Urinary bladder (tissue), 3 donors: ENCODE measurements at regions not wholly inside any gene's neighbourhood (a gene's known extent, or its start where the extent isn't known, plus 50 kb on each side); places are given as distances from the start of the nearest gene placed in this dataset.

Experiments
- DNase-seq: peaks from one replicate; pipeline ENCODE4 v3.0.0-alpha.2; 2015; ENCODE audit errors: extremely low spot score
- H3K27ac ChIP-seq: one replicate; pipeline ENCODE4 v1.5.1; 2013; ENCODE audit warnings: low read depth, mild to moderate bottlenecking, moderate library complexity
- H3K36me3 ChIP-seq: one replicate; pipeline ENCODE4 v1.6.1; 2013; ENCODE audit warnings: mild to moderate bottlenecking, moderate library complexity; ENCODE audit not compliant: insufficient read depth
- H3K4me1 ChIP-seq: one replicate; pipeline ENCODE4 v1.6.1; 2013; ENCODE audit warnings: mild to moderate bottlenecking, moderate library complexity; ENCODE audit not compliant: insufficient read depth
- H3K4me3 ChIP-seq: one replicate; pipeline ENCODE4 v1.5.1; 2013; ENCODE audit warnings: low read depth, low read length
- WGBS: extraction: QIAGEN DNeasy Blood & Tissue Kit; methylation state at CpG from one replicate; pipeline ENCODE4 v1.1.7; 2013; 5-methylcytosine and 5-hydroxymethylcytosine counted together
- donor health status: healthy with polysubstance abuse.
- donor health status: healthy.

DNA sequence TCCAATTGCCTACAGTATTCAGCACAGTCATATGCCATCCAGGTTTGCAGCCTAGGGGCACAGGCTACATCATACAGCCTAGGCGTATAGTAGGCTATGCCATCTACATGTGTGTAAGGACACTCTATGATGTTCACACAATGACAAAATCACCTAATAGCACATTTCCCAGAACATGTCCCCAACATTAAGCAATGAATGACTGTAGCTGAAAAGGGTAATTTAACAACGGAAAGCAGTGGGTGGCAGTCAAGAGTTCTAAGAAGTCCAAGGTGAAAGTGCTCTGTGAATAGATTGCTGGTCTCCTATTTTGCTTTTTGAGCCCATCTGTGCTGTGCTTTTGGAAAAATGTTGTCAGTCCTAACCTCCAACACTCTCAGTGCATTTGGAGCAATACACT lies 162.6 kb downstream of the KLF6 start:
- no peak overlapping the region for H3K27ac ChIP-seq
- no peak for DNase-seq
- WGBS: 96% methylated on average over 2 of the region's 2 CpGs
- no peaks in the 10 kb centered on the region for H3K4me1 ChIP-seq
- H3K4me3 ChIP-seq: no peak overlapping the region
- H3K36me3 ChIP-seq: no peaks in the 10 kb centered on the region

DNA sequence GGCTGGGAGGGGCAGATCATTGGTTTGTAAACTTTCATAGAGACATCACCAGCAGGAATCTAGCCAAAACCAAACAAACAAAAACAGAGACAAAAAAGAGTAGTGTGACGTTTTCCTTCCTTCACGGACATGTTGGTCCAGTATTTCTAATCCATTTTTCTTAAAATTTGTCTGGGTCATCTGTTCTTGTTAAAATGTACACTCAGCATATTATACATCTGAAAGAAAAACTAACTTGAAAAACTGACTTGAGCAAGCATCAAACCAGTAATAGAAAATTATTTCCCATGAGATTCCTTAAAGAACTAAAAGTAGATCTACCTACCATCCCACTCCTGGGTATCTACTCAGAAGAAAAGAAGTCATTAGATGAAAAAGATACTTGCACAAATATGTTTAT lies 164.2 kb downstream of the KLF6 start:
- Histone ChIP-seq H3K4me1 (no peaks in the 10 kb centered on the region), H3K4me3 (no peak overlapping the region), H3K27ac (no peak overlapping the region), H3K36me3 (no peaks in the 10 kb centered on the region)
- DNase-seq: no peak
- 94% methylated on average over 2 of the region's 2 CpGs for WGBS

DNA sequence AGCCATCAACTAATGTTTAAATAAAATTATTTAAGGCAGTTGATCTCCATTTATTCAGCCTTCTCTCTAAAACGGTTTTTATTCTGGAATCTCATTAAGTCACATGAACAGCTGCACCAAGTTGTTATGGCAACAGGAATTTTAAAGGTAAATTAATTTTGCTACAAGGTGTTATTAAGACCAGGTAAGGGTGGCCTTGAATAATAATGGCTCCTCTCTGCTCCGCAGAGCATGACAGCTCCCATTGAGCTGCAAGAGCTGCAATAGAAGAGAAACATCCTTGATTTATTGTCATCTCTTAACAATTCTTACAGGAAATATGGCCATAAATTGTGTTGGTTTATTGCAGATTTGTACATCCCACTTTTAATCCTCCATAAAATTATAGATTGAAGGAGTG lies 165.8 kb downstream of the KLF6 start:
- 86% methylated on average over 2 of the region's 2 CpGs for WGBS
- Histone ChIP-seq H3K4me1 (no peaks in the 10 kb centered on the region), H3K27ac (no peak overlapping the region), H3K36me3 (no peaks in the 10 kb centered on the region), H3K4me3 (no peak overlapping the region)
- DNase-seq: no peak

- H3K36me3 ChIP-seq: no peaks in the 10 kb centered on the region
- DNase-seq: no peak
- no peaks in the 10 kb centered on the region for H3K4me1 ChIP-seq
- no peak overlapping the region for H3K27ac ChIP-seq
- no peak overlapping the region for H3K4me3 ChIP-seq
Observed at GRCh38 chr10:3616880-3617279, 168.1 kb downstream of the KLF6 start.

GRCh38 chr10:3613318-3613717 lies 171.7 kb downstream of the KLF6 start:
- Histone ChIP-seq H3K4me1 (no peaks in the 10 kb centered on the region), H3K27ac (no peak overlapping the region), H3K36me3 (no peaks in the 10 kb centered on the region), H3K4me3 (no peak overlapping the region)
- DNase-seq: no peak
- WGBS: 63% methylated on average over 1 of the region's 1 CpG

DNA sequence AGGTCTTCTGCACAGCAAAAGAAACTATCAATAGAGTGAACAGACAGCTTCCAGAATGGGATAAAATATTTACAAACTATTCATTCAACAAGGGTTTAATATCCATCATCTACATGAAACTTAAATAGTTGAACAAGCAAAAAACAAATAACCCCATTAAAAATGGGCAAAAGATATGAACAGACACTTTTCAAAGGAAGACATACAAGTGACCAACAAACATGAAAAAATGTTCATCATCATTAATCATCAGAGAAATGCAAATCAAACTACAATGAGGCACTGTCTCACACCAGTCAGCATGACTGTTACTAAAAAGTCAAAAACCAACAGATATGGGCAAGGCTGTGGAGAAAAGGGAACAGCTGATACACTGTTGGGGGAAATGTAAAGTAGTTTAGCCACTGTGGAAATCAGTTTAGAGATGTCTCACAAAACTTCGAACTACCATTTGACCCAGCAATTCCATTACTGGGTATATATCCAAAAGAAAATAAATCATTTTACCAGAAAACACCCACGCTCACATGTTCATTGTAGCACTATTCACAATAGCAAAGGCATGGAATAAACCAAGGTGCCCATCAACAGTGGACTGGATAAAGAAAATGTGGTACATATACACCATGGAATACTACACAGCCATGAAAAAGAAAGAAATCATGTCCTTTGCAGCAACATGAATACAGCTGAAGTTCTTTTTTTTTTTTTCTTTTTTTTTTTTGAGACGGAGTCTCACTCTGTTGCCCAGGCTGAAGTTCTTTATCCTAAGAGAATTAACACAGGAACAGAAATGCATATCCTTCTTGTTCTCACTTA lies 172.6 kb downstream of the KLF6 start:
- WGBS: 95% methylated on average over 3 of the region's 3 CpGs
- Histone ChIP-seq H3K27ac (no peak overlapping the region), H3K4me1 (no peaks in the 10 kb centered on the region), H3K36me3 (no peaks in the 10 kb centered on the region), H3K4me3 (no peak overlapping the region)
- DNase-seq: no peak

DNA sequence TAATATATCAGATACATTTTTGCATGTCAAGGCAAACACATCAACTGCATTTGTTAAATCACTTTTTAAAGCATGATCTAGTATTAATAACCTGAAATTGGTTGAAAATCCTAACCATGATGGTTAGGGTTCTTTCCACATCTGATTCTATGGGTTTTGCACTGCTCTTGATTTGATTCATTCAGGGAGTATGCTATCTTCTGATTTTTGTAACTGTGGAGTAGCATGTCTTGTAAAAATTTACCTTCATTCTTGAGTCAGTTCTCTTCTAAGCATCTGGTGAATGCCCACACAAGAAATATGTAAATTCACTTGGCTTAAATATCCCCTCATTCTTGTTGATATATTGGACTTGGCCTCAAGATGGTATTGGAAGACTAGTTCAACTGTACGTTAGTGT lies 178.7 kb downstream of the KLF6 start:
- Histone ChIP-seq H3K27ac (no peak overlapping the region), H3K36me3 (no peaks in the 10 kb centered on the region), H3K4me3 (no peak overlapping the region), H3K4me1 (no peaks in the 10 kb centered on the region)
- WGBS: 92% methylated on average over 1 of the region's 1 CpG
- DNase-seq: no peak

- no peaks in the 10 kb centered on the region for H3K36me3 ChIP-seq
- 85% methylated on average over 2 of the region's 2 CpGs for WGBS
- no peak for DNase-seq
Observed at GRCh38 chr10:3605882-3606281, 179.1 kb downstream of the KLF6 start.

DNA sequence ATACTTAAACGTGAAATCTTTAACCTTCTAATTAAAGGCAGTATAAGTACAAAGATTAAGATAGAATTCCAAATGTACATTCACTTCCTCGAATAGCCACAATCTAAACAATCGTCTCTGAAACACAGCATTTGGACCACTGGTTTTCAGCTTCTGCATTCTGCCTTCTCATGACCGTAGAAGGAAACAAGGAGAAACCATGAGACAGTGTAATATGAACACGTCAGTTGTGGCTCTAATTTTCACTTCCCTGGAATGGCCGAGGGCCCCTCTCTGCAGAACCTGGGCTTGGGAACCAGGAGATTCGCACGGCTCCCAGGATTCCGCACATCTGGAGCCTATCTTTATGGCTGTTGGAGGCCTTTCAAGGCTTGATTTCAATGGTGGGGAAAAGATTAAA lies 189.3 kb downstream of the KLF6 start:
- Histone ChIP-seq H3K36me3 (no peaks in the 10 kb centered on the region), H3K27ac (no peak overlapping the region), H3K4me3 (no peak overlapping the region), H3K4me1 (no peaks in the 10 kb centered on the region)
- DNase-seq: no peak
- 65% methylated on average over 9 of the region's 9 CpGs for WGBS

More at GRCh38 chr10:3605882-3606281, 179.1 kb downstream of the KLF6 start:
- H3K4me3 ChIP-seq: no peak overlapping the region
- no peaks in the 10 kb centered on the region for H3K4me1 ChIP-seq
- H3K27ac ChIP-seq: no peak overlapping the region

- Histone ChIP-seq H3K27ac (no peak overlapping the region), H3K4me1 (no peaks in the 10 kb centered on the region), H3K4me3 (no peak overlapping the region), H3K36me3 (no peaks in the 10 kb centered on the region)
- no peak for DNase-seq
- WGBS: 96% methylated on average over 6 of the region's 6 CpGs
Observed at GRCh38 chr10:3593611-3594010, 191.4 kb downstream of the KLF6 start.

- H3K27ac ChIP-seq: no peak overlapping the region
- no peak for DNase-seq
- WGBS: 84% methylated on average over 7 of the region's 7 CpGs
- no peak overlapping the region for H3K4me3 ChIP-seq
- no peaks in the 10 kb centered on the region for H3K36me3 ChIP-seq
- H3K4me1 ChIP-seq: no peaks in the 10 kb centered on the region
Observed at GRCh38 chr10:3592424-3592823, 192.6 kb downstream of the KLF6 start.

DNA sequence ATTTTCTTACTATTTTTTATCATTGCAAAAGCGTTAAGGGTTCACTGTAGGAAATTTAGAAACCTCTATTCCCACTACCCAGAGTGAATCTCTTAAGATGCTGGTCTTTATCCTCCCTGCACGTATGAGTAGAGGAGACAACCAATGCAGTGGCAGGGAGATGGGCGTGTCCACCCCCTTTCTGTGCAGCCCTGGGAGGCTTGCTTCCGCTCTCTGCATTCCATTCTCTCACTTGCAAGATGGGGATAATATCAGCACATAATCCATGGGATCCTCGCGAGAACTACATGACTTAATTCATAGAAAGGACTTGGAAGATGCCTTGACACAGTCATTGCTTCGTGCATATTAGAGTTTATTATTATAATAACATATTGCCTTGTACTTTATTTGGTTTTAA lies 196.2 kb downstream of the KLF6 start:
- H3K36me3 ChIP-seq: no peaks in the 10 kb centered on the region
- H3K4me3 ChIP-seq: no peak overlapping the region
- H3K4me1 ChIP-seq: no peaks in the 10 kb centered on the region
- DNase-seq: no peak
- 85% methylated on average over 7 of the region's 7 CpGs for WGBS
- H3K27ac ChIP-seq: no peak overlapping the region

DNA sequence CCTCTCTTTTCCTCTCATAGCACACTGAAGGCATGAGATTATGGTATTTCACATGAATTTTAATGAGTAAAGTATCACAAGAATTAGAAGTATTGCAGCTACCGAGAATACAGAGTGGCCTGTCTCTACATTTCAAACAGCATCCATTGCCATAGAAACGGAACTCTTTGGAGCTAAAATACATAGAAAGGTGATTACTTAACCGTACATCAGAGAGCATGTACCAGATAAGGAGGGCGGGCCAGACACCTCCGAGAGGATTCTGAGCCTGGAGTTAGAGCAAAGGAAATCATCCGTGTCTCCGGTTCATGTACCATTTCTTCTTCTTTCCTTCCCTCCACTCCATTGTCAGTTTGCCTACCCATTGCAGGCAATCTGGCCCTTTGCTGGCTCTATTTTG lies 196.7 kb downstream of the KLF6 start:
- Histone ChIP-seq H3K4me1 (no peaks in the 10 kb centered on the region), H3K4me3 (no peak overlapping the region), H3K27ac (no peak overlapping the region), H3K36me3 (no peaks in the 10 kb centered on the region)
- 94% methylated on average over 7 of the region's 7 CpGs for WGBS
- DNase-seq: no peak

GRCh38 chr10:3584926-3585784 lies 199.9 kb downstream of the KLF6 start:
- no peak overlapping the region for H3K27ac ChIP-seq
- DNase-seq: no peak
- H3K36me3 ChIP-seq: no peaks in the 10 kb centered on the region
- 89% methylated on average over 22 of the region's 22 CpGs for WGBS
- no peaks in the 10 kb centered on the region for H3K4me1 ChIP-seq
- no peak overlapping the region for H3K4me3 ChIP-seq
